NCI-H1417 (cell line): ENCODE measurements at regions not wholly inside any gene's neighbourhood (a gene's known extent, or its start where the extent isn't known, plus 50 kb on each side); places are given as distances from the start of the nearest gene placed in this dataset.
"Not testable (repeated sequence)": the region's sequence is repeated elsewhere in the genome, so short reads cannot be mapped to it uniquely, and the experiment has no call there.

ENCODE experiments used
- DNase-seq, 3 experiments: peaks; one replicate each; lab custom pipeline; 2025; lab: John Stamatoyannopoulos, UW

DNA sequence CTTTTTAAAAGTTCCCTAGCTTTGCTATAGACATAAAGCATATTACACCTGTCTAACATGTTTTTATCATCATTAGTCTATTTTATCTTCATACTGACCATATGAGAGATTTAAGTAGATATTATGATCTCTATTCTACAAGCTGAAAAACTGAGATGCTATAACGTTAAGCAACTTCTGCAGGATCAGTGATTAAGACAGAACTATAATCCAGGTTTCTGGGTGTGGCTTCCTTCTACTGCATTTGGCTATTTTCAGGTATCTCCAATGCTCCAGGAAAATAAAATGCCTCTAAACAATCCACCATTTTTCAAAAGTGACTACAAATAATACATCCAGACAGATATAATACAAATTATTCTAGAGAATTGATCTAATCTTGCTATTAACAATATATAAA, 53.4 kb downstream of the RGS2 start:
- DNase-seq: no peak

DNA sequence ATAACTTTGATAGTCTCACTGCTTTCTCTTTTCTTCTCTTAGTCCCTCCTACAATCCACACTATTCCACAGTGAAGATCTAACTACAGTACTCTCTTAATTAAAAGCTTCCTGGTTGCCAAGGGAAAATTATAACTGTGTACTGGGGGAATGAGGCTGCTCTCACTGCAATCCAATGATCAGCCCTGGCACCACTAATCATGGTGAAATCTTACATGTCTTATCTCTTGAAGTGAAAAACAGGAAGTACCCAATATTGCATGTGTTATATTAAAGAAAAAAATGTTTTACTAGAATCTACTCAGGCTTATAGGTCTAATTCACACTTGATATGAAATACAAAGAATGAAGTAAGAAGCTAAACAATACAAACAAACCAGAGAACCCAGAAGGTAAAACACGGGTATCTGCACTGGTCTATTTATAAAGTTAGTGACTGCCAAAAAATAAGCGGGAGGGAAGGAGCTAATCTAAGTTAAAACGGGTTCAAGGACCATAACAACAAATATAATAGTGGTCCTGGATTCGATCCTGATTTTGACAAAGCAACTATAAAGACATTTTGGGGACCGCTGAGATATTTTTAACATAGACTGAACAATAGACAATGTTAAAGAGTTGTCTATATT, 57.5 kb downstream of the RGS2 start:
- no peak for DNase-seq

DNA sequence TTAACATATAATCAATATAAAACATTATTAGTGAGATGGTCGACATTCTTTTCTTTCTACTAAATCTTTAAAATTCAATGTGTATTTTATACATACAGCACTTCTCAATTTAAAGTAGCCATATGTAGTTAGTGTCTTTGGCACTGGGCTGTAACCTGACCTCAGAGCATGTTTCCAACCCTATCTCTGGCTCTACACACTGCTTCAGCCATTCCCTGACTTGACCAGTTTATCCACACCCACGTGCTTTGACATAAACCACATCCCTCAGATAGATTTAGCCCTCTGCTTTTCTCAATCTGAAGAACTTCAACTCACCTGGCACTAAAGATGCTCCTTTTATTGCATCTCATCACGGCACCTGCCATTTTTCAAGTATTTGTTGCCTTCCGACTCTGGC, 58.3 kb downstream of the RGS2 start:
- no peak for DNase-seq

DNA sequence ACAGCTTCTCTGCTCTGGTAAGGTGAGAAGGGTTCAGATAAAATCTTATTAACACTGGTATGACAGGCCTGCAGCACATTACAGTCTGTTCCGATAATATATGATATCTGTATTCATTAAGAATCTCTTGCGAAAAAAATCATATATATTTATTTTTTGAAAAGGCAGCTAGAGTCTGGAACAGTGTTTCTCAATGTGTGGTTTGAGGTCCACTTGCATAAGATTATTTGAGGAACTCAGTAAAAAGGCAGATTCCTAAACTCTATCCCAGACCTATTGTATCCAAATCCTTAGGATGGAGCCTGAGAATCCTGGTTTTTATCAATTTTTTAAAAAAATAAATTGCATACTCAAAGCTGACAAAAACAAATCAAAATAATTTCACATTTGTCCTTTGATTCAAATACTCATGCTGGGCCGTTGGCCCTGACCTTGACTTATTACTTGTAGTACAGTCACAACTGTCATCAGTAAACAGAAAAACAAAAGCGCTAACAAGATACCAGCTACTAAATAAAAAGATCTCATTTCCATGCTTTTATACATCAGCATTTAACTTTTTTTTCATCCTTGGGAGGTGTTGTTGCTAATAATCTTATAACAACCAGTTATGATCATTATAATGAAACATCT, 60.6 kb downstream of the RGS2 start:
- no peak for DNase-seq

DNA sequence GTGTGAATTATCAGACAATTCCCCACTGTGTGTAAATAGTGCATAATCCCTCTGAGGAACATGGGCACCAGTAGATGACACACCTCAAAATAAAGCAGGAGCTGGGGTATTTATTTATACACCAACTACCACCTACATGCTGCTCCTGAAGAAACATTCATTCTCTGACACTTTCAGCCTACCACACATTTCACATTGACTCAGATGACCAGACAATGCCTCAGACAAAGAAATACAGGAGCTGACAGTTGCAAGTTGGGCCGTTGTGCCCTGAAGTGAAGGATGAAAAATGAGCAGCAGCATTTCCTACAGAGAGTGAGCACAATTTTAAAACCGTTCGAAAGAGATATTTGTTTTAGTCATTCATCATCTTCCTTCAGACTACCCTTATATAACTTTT, 63.2 kb downstream of the RGS2 start:
- no peak for DNase-seq

DNA sequence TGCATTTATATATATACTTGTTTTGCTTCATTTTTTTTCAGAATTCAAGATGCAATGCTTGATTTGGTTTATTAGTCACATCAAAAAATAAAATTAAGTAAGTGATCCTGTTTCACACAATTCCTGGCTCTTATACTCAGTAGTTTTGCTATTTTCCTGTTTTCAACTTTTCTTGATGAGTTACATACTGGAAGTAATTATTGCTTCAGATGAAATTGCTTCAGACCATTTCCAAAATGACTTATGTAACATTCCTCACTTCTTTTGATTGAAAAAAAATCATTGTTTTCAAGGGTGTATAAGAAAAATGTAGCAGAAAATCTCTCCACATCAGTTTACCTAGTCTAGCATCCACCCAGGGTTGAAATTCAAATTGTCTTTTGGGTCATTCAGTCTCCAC, 65.0 kb downstream of the RGS2 start:
- DNase-seq: no peak

DNA sequence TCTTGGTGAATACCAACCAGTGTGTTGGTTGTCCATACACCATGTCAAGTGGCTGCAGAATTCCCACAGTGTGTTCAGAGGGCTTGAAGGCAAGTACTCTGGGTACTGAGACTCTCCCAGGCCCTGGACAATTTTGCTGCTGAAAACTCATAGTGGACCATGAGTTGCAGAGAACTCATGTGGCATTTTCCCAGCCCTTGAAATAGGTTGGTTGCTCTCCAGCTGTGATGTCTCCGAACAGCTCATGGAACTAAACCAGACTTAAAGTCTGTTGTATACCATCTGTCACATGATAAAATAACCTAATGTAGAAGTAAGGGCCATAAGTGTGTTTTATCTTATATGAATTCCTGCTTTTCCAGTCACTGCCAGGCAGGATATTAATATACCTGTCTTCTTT, 67.8 kb downstream of the RGS2 start:
- DNase-seq: no peak

DNA sequence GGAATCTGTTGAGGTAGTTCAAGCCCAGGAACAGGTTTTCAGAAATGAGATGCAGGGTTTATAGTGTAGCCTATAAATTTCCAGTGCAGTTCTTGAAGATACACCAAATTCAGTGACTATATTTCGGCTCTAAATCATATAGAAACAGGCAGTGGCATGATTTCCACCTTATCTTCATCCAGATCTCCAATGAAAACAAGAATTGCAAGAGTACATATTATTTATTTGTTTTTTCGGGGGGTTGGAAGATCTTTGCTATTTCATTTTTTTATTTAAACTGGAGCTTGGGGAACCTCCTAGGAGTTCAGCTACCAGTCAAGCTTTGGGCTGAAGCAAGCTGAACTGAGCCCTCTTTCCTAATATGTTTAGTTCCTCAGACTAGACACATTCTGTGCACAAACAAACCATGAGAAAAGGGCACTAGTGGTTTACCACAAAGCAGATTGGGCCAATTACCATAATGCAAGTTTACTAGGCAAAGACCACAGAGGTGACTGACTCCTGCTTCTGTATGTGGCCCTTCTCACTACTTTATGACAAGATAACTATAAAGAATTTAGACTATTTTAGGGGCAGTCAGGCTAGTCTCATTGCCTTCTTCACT, 68.5 kb downstream of the RGS2 start:
- no peak for DNase-seq

DNA sequence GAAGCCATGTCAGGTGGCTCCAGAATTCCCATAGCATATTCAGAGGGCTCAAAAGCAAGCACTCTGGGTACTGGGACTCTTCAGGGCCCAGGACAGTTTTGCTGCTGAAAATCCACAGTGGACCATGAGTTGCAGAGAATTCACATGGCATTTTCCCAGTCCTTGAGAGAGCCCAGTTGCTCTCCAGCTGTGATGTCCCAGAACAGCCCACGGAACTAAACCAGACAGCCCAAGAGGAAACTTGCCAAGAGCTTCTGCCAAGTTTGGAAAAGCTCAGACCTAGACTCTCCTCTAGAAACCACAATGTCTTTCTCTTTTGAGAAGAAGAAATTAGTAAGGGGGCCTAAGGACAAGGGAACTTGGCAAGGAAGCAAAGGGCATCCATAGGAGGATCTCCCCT, 69.4 kb downstream of the RGS2 start:
- DNase-seq: no peak

DNA sequence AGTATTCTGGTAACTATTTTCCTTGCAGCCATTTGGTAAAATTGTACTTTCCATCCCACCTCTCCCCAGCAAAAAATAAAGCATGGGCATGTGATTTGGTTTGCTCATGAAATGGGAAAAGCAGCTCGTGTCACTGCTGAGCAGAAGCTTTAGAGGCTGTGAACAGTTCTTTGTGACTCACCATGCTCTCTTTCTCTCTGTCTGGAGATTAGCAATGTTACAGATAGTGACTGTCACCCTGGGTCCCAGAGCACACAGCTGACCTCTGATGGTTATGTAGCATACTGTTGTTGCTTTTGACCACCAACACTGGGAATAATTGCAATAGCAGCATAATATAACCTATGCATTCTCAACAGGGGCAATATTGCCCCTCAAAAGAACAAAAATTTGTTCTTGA, 70.6 kb downstream of the RGS2 start:
- no peak for DNase-seq

DNA sequence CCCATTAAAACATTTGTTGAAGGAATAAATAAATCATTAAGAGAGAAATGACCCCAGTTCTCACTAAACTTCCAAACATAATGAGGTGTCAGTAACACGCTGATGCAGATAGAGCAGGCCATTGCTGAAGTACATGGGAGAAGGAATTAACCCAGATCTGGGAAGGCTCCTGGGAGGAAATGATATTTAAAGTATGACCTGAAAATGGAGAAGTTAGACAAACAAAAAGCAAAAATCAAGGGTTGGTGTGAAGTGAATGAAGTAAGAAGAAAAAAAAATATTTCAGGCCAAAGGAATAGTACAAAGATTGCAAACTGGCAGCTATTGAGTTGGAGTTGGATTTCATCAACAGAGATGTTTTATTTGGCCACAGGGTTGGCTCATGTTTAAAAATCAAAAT, 71.4 kb downstream of the RGS2 start:
- DNase-seq: no peak

DNA sequence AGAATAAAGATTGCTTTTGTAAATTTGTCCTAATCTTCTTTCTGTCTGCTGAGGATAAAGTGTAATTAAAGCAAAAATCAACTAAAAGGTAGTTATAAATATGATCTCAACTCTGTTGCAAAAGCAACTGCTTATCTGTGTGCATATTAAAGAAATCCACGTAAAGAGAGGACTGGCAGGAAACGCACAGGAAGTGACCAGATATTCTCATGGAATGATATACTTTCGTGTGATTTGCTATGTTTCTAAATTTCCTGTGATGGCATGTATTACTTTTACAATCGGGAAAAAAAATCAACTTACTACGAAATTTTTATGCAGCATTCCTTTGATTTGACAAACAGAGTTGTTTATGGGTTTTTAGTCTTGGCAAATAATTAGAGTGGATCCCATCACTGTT, 75.4 kb downstream of the RGS2 start:
- DNase-seq: no peak

DNA sequence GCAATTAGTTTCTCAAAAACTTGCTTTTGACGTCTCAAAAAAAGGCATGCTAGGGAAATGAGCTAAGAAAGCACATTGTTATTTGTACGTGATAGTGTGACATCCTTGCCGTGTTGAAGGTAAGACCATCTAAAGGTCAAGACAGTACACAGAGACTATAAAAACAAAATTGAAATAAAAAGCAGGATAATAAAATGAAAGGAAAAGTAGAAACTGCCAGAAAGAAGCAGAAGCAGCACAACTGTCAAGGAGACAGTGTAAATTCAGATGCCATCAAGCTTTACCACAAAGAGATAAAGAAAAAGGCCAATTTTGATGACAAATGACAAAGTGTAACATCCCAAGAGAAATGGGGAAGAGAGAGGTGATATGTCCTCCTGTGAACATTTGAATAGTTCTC, 76.5 kb downstream of the RGS2 start:
- DNase-seq: not testable (repeated sequence)

DNA sequence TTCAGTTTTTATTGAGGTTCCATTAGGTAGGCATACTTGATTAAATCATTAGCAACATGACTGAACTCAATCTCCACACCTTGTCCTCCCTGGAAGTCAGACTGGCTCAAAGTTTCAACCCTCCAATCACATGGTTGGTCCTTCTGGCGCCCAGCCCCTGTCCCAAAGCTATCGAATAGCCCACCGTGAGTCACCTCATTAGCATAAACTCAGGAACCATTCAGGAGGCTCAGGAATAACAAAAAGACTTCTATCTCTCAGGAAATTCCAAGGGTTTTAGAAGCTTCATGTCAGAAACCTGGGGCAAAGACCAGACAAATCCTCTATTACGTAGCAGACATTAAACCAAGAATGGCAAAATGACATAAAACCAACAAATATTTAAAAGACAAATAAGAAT, 78.6 kb downstream of the RGS2 start:
- DNase-seq: no peak

DNA sequence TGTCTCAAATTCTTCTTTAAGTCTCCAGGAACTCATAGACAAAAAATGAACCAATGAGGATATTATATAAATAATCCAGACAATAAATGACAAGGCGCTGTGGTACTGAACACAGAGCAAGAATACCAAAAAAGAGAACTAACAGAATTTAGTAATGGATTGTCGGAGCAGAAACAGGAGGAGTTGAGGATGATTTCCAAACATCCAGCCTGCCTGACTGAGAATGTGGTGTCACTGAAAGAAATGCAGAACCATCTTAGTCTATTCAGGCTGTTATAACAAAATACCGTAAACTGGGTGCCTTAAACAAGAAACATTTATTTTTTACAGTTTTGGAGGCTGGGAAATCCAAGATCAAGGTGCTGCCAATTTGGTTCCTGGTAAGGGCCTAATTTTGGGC, 79.7 kb downstream of the RGS2 start:
- DNase-seq: no peak

DNA sequence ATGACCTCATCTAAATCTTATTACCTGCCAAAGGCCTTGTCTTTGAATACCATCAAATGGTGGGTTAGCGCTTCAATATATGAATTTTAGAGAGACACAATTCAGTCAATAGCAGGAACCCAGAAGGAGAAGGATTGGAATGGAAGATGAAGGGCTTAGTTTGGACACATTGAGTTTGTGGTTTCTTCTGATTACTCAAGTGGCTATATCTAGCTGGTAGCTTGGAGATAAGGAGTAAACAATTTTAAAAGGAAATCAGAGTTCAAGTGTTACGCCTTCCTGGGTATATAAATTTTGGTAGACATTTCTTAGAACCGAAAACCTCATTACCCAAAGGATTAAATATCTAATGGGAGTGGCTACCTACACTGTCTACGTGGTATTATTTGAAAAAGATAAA, 80.2 kb downstream of the RGS2 start:
- no peak for DNase-seq

DNA sequence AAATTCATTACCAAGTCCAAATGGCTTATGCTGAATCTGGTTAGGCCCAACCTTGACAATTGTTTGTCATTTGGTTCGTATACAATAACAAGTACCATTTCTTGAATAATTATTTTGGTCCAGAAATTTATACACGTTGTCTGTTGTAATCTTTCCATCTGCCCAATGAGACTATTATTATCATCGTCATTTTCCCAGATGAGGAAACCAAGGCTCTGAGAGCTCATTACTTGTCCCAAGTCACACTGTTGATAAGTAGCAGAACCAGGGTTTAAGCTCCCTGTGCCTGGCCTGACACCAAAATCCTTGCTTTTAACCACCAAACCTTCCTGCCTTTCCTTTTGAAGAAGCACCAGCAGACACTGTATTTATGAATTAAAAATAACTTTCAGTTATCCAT, 81.3 kb downstream of the RGS2 start:
- DNase-seq: no peak

DNA sequence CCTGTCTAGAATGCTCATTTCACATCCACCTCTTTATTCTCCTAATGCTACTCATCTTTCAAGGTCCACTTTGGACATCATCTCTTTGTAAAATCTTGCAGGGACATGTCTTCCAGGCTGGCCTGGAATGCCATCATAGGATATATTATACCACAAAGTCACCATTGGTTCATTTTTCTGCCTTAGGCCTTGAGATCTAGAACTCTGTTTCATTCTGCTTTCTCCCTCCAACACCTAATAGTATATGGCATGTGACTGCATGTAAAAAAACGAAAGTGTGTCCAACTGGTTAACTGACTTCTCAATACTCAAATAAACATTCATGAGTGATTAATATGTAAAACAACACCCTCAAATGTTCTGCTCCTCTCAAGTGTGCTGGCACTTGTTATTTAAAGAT, 84.1 kb downstream of the RGS2 start:
- no peak for DNase-seq

DNA sequence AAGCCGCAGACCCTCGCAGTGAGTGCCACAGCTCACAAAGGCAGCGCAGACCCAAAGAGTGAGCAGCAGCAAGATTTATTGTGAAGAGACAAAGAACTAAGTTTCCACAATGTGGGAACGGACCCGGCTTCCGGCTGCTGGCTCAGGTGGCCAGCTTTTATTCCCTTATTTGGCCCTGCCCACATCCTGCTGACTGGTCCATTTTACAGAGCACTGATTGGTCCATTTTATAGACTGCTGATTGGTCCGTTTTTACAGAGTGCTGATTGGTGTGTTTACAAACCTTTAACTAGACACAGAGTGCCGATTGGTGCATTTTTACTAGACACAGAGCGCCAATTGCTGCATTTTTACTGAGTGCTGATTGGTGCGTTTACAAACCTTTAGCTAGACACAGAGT, 86.6 kb downstream of the RGS2 start:
- not testable (repeated sequence) for DNase-seq

DNA sequence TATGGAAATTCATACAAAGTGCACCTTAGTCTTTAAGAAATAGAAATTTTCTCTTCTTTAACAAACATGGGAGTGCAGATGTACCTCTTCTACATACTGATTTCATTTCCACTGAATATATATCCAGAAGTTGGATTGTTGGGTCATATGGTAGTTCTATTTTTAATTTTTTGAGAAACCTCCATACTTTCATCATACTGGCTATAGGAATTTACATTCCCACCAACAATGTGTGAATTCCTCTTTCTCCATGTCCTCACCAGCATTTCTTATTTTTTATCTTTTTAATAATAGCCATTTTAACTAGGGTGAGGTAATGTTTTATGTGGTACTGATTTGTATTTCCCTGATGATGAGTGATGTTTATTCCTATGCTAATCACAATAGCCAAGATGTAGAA, 87.5 kb downstream of the RGS2 start:
- DNase-seq: no peak

DNA sequence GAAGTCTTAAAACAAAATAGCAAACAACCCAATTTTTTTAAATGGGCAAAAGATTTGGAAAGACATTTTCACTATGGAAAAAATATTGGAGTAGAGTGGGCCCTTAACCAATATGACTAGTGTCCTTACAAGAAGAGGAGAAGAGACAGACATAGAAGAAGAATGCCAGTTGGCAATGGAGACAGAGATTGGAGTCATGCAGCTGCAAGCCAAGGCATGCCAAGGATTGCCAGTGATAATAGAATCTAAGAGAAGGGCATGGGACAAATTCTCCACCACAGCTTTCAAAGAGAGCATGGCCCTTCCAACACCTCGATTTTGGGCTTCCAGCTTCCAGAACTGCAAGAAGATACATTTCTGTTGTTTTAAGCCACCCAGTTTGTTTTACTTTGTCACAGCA, 92.7 kb downstream of the RGS2 start:
- DNase-seq: no peak

DNA sequence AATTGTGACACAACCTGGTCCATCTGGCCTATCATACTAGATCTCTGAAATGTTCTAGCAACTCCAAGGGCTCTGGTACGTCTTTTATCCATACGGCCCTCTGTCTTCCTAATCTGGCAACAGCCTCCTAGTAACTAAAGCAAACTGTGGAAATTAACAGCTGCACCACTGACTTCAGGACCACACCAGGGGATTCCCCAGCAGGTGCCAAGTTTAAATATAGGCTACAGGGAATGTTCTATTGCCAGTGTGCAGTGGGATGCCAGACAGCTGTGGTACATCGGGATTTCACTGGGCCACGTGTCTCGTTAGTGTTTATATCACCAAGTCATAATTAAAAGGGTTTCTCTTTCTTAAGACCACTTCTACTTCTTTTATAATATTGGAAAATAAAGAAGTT, 94.3 kb downstream of the RGS2 start:
- DNase-seq: peak in 2 of 3 experiments; percentile 33 to 77

DNA sequence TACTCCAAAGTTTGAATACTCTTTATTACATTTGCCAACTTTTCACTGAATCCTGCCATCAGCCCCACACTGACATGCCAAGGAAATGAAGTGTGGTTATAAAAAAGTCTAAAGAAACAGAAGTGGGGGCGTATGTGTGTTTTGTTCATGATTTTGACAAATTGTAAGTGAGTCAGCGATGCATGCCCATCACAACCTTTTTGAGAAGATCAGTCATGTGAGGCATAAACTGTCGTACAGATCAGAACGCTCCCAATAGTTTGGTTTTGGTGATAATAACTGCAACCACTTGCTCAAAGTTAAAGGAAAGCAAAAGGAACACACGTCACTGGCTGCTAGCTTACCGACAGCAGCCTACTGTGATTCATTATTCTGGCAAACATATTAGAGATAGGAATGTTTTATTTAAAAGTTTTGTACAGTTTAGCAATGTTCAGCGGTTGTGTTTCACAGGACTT, 95.6 kb downstream of the RGS2 start:
- DNase-seq: no peak

DNA sequence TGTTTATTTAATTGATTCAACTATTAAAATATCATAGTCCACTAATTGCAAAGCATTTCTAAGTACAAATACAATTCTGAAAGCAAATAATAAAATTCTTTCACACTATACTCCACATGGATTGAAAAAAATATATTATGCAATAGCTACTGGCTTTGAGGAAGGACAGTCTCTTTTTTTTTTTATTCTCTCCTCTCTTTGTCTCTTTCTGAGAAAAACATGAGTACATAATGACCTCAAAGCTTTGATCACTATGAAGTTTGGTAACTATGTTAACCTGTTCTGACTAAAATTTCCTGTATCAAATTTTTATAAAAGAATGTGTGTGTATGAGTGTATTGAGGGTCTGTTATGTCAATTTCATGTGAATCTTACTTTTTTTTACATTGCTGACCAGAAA, 96.2 kb downstream of the RGS2 start:
- no peak for DNase-seq
